Caki2 (cell line): ENCODE measurements at regions not wholly inside any gene's neighbourhood (a gene's known extent, or its start where the extent isn't known, plus 50 kb on each side); places are given as distances from the start of the nearest gene placed in this dataset.

Experiments used
- DNase-seq: peaks from one replicate; pipeline ENCODE4 v3.0.0-alpha.2; 2015; ENCODE audit warnings: low read depth
- in situ Hi-C: cut with HindIII; loops from 2 replicates; pipeline ENCODE4 v1.10.0; 2016; ENCODE audit warnings: low sequenced_read_pairs, low pct_unique_long_range_greater_than_20kb, mixed read lengths

GRCh38 chr15:66846811-66847210 is 144.8 kb downstream of the SMAD6 start:
- no peak for DNase-seq
- in situ Hi-C loops, result loop anchor here (5.0 kb wide), 1 partner anchor 55 kb away; no protein-coding TSS in a partner anchor

GRCh38 chr15:66847565-66847991 is 145.5 kb downstream of the SMAD6 start:
- DNase-seq, result no peak
- in situ Hi-C loops, result loop anchor here (5.0 kb wide), 1 partner anchor 55 kb away; no protein-coding TSS in a partner anchor

GRCh38 chr15:66848116-66848515 is 146.1 kb downstream of the SMAD6 start:
- in situ Hi-C loops, result loop anchor here (5.0 kb wide), 1 partner anchor 56 kb away; no protein-coding TSS in a partner anchor
- no peak for DNase-seq

GRCh38 chr15:66848686-66849392 is 146.8 kb downstream of the SMAD6 start:
- no peak for DNase-seq
- in situ Hi-C loops, result loop anchor here (5.0 kb wide), 1 partner anchor 57 kb away; no protein-coding TSS in a partner anchor

GRCh38 chr15:66849393-66849745 is 147.3 kb downstream of the SMAD6 start:
- in situ Hi-C loops, result loop anchor here (5.0 kb wide), 1 partner anchor 57 kb away; no protein-coding TSS in a partner anchor
- no peak for DNase-seq

- in situ Hi-C loops, result loop anchor here (5.0 kb wide), 1 partner anchor 57 kb away; no protein-coding TSS in a partner anchor
- DNase-seq, result no peak
Measured at GRCh38 chr15:66849746-66850077, 147.7 kb downstream of the SMAD6 start.

GRCh38 chr15:66850078-66850991 is 148.3 kb downstream of the SMAD6 start:
- no peak for DNase-seq
- in situ Hi-C loops, result no loop called here

GRCh38 chr15:66850996-66851310 is 148.9 kb downstream of the SMAD6 start:
- no peak for DNase-seq
- in situ Hi-C loops, result no loop called here

- peak; percentile 68 for DNase-seq
- in situ Hi-C loops, result no loop called here
Measured at GRCh38 chr15:66851311-66852063, 149.5 kb downstream of the SMAD6 start.

GRCh38 chr15:66852064-66852905 is 150.2 kb downstream of the SMAD6 start:
- DNase-seq, result no peak
- in situ Hi-C loops, result no loop called here

GRCh38 chr15:66854012-66854965 is 152.3 kb downstream of the SMAD6 start:
- in situ Hi-C loops, result no loop called here
- DNase-seq, result no peak

- in situ Hi-C loops, result no loop called here
- DNase-seq, result no peak
Measured at GRCh38 chr15:66855041-66855440, 153.0 kb downstream of the SMAD6 start.

- no peak for DNase-seq
- in situ Hi-C loops, result no loop called here
Measured at GRCh38 chr15:66857694-66858093, 155.7 kb downstream of the SMAD6 start.

- no peak for DNase-seq
- in situ Hi-C loops, result no loop called here
Measured at GRCh38 chr15:66858423-66859207, 156.6 kb downstream of the SMAD6 start.

- no peak for DNase-seq
- in situ Hi-C loops, result no loop called here
Measured at GRCh38 chr15:66859688-66860253, 157.7 kb downstream of the SMAD6 start.

GRCh38 chr15:66860844-66861243 is 158.8 kb downstream of the SMAD6 start:
- in situ Hi-C loops, result no loop called here

More at GRCh38 chr15:66860844-66861243, 158.8 kb downstream of the SMAD6 start:
- DNase-seq, result no peak
